ENCODE measurements at regions not wholly inside any gene's neighbourhood (a gene's known extent, or its start where the extent isn't known, plus 50 kb on each side); places are given as distances from the start of the nearest gene placed in this dataset.

- TF ChIP-seq EP300 (conservative IDR thresholded peaks at IDR 0.05; ENCODE audit: poor library complexity, severe bottlenecking) (no peak), POLR2AphosphoS5 (IDR thresholded peaks at IDR 0.05) (no peak), CTCF (IDR thresholded peaks at IDR 0.05; ENCODE audit: poor library complexity, severe bottlenecking) (no peak), EZH2 (IDR thresholded peaks at IDR 0.05; ENCODE audit: borderline replicate concordance, insufficient read depth, low read length, poor library complexity, severe bottlenecking) (no peak)
These were observed 650.0 kb upstream of the STXBP6 start for GRCh38 chr14:25699981-25700380.
